CD4-positive, alpha-beta T cell treated with Interleukin-17A for 1 hour (primary cell): ENCODE measurements at regions not wholly inside any gene's neighbourhood (a gene's known extent, or its start where the extent isn't known, plus 50 kb on each side); places are given as distances from the start of the nearest gene placed in this dataset.
"Not testable (repeated sequence)": the region's sequence is repeated elsewhere in the genome, so short reads cannot be mapped to it uniquely, and the experiment has no call there.

Source experiments
- DNase-seq: peaks from one replicate; pipeline ENCODE4 v3.0.0-alpha.2; 2020

DNA sequence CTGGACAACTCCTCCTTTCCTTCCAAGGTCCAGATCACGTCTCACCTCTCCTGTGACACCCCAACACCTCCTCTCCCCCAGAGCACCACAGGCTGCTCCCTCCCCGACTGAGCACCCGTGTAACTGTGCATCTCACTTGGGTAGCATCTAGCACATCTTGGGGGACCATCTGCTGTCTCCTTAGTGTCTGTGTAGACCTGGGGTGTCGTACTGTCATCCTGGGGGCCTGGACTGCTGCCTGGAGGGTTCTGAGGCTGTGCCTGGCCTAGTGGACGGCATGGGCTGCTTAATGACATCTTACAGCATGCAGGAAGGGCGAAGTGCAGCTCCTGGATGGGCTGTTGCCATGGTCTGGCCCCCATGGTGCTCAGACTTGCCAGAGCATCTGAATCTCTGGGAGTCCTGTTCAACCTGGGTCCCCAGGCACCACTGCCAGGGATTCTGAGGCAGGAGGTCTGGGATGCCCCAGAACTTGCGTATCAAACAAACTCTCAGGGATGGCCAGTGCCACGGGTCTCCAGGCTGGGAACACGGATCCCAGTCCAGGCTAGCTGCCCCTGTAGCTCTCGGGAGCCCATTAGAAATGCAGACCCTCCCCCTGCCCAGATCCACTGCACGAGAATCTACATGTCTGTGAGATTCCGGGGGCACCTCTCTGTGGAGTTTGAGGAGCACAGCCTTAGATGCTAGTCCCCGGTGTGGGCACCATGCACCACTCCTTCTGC, 194.4 kb upstream of the ZNF469 start:
- not testable (repeated sequence) for DNase-seq

DNA sequence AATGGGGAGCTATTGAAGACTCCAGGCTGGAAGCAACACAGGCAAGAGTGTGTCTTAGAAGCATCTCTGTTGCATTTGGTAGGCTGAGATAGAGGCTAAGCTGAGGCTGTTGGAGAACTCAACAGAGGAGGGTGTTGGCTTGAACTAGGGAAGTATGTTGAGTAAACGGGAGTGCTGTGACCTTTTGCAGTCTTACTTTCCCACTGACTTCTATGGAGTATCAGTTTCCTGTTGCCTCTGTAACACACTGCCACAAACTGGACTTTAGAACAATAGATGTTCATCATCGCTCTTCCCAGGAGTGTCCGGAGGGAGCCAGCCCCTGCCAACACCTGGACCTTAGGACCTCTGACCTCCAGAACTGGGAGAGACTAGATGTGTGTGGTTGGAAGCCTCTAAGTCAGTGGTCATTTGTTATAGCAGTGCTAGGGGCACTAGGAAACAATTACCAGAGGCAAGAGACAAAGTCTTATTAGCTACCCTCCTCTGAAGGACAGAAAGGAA, 192.1 kb upstream of the ZNF469 start:
- DNase-seq, result not testable (repeated sequence)

DNA sequence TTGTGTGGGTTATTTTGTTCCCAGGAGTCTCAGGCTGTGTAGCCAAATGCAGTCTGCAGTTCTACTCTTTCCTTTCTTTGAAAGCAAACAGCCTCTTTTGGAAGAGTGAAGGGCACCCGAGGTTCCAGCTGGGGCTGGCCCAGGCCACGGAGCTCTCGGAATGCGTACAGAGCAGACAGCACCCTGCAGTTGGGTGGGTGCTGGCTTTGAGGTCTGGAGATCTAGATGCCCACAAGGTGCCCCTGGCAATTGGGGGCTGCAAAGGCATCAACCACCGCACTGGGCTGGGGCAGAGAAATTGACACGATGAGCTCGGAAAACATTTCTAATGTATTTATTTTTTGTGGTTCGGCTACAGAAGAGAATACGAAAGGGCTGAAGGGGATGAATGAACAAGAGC, 191.6 kb upstream of the ZNF469 start:
- not testable (repeated sequence) for DNase-seq

- DNase-seq, result no peak
Measured at GRCh38 chr16:88192601-88193000, 190.2 kb upstream of the ZNF469 start.

GRCh38 chr16:88193706-88194396, 188.9 kb upstream of the ZNF469 start:
- peak; percentile 7 for DNase-seq

GRCh38 chr16:88194397-88195268, 188.1 kb upstream of the ZNF469 start:
- no peak for DNase-seq

- DNase-seq, result no peak
Measured at GRCh38 chr16:88195269-88195705, 187.5 kb upstream of the ZNF469 start.

DNA sequence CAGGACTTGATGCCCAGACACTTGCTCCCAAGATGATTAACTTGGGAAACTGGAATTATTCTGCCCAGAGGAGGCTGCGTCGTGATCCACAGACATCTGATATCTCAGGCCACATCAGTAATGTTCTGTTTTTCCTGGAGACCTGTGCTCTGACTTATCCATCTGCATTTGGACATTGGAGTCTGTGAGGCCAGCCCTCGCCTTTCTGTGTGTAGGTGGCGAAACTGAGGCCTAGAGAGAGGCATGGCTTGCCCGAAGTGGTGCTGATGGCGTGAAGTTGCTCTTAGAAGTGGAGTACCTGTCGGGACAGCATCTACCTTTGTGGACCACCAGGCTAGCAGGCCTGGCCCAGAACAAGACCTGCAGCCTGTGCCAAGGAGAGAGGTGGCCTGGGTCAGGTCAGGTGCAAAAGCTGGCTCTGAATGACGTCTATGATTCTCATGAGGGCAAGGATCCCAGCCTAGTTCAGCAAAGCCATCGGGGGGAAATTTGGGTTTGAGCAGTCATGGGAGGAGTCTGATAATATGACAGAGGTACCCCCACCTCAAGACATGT, 186.8 kb upstream of the ZNF469 start:
- DNase-seq, result no peak

DNA sequence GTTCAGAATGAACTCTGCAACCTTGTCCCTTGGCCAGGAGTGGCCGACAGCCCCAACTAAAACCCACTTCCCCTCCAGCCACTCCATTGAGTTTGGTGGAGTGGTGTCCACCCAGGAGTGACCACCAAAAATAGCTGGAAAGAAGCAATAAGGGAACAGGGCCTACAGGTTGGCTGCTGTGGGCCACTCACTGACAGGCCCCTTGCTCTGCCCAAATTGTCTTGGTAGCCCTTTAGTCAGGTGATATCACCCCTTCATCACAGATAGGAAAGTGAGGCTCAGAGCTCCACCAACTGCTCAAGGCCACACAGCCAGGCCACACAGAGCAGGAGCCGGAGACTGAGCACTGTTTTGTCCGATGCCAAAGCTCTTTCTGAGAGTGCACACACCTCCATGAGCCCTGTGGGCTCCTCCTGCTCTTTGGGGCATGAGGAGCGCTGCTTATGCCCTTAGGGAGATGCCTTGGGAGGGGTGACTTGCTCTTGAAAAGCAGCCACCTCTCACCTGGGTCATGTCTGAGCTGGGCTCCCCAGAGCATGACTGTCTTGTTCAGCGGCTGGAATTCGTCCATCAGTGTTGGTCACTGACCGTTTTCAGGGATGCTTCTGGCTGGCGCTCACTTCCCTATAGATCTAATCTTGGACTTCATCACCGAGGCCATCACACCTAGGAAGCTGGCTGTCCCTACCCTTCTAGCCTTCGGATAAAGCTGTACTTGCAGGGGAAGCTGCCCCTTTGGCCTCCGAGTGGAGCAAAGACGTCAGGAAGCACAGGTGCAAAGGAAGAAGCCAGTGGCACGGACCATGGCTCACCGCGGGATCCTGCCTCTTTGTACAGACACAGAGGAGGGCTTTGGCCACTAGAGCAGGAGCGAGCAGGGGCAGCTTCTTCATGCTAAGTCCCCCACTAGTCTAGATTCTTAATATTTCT, 186.0 kb upstream of the ZNF469 start:
- no peak for DNase-seq

- no peak for DNase-seq
Measured at GRCh38 chr16:88197481-88198456, 185.0 kb upstream of the ZNF469 start.

DNA sequence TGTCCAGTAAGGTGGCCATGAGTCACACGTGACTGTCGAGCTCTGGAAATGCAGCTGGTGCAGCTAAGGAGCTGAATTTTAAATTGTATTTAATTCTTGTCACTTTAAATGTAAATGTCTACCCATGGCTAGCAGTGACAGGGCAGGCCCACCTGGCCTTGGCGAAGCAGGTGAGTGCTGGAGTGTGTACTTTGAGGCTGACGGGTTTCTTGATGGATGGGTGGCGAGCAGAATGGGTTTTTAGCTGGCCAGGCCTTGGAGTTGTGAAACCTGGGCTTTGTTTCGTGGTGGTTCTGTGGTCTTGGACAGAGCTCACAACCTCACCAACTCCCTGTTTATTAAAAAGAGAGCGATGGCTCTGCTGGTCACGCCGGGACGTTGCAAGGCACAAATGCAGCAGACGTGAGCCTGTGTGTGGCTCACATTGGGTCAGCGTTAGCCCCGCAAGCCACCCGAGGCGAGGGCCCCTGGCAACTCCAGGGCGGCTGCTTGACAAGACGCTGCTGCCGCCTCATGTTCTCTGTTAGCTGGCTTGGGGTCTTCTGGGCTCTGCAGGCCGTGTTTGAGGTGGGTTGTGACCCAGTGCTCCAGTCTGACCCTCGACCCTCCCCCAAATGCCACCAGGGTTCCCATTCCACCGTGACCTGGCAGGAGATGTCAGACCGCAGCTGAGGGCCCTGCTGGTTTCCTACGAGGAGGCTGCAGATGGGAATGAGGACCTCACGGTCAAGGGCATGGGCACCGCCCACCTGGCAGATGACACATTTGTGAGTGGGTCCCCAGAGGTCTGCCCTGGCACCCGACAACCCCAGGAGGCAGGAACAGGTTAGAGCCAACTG, 184.1 kb upstream of the ZNF469 start:
- DNase-seq, result not testable (repeated sequence)

DNA sequence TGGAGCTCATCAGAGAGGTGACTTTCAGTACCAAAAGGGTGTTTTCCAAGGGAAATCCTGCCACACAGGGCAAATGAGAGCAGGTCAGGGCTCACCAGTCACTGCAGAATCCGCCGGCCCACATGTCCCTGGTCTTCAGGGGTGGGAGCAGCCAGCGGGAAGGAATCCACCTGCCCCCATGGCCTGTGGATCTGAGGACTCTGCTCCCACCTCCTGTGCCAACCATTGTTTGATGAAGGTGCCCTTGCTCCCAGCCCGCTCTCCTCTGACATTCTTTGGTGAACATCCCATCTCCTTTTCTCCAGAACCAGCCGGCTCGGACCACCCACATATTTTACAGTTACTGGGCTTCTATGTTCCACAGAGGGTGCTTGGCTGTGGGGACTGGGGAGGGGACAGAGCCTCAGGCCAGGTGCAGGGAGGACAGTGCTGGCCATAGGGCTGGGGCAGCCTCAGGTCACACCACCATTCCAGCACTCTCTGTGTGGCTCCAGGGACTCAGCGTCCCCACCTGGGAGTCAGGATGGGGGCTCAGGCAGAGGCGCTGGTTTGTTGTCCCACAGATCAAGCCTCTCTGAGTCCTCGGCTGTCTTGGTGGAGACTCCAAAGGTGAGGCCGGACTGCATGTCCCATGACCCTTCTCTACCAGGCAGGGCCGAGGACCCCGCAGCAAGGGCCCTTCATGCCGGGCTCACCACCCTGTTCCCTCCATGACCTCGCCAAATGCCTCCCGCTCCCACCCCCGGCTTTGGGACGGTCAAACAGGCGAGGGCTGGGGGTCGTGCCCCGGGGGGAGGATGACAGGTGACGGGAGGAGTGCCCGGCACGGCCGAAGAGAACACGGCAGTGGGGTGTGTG, 183.2 kb upstream of the ZNF469 start:
- not testable (repeated sequence) for DNase-seq

GRCh38 chr16:88200154-88200895, 182.4 kb upstream of the ZNF469 start:
- DNase-seq, result not testable (repeated sequence)

GRCh38 chr16:88200896-88201185, 181.9 kb upstream of the ZNF469 start:
- DNase-seq, result no peak

DNA sequence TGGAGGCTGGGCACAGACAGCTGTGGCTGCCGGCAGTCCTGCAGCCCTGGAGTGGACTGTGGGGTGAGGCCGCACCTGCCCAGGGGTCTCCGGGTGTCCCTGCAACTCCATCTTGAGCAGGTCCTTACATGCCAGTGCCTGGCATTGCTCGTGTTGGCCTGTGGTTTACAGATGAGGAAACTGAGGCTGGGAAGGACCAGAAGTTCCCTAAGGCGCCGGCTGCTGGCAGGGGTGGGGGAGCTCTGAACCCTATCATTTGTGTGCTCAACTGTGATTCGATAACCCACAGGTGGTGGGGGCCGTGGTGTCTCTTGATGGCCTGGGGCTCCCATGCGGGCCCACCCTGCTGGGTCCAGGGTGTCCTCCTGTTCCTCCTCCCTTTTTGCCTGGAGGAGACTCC, 181.1 kb upstream of the ZNF469 start:
- DNase-seq, result not testable (repeated sequence)

DNA sequence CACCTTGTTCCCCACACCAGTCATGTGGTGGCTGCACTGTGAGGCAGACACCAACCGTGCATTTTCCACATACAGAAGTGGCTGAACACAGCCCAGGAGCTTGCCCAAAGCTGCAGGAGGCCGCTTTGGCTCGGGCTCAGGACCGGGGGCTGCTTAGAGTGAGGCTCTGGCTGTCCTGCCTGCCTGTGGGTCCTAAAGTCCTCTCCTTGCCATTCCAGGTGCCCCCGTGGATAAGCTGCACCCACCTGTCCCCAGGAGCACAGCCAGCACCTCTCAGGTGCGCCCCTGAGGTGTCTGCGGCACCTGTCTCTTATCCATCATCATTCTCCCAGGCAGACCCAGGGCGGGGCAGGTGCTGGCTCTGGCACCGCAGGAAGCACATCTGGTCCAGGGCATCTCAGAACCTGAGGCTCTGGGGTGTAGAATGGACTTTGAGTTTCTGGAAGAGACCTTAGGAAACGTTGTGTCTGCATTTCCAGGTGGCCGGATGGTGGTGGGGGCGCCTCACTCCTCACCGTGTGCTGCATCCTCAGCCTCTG, 180.5 kb upstream of the ZNF469 start:
- DNase-seq, result no peak

DNA sequence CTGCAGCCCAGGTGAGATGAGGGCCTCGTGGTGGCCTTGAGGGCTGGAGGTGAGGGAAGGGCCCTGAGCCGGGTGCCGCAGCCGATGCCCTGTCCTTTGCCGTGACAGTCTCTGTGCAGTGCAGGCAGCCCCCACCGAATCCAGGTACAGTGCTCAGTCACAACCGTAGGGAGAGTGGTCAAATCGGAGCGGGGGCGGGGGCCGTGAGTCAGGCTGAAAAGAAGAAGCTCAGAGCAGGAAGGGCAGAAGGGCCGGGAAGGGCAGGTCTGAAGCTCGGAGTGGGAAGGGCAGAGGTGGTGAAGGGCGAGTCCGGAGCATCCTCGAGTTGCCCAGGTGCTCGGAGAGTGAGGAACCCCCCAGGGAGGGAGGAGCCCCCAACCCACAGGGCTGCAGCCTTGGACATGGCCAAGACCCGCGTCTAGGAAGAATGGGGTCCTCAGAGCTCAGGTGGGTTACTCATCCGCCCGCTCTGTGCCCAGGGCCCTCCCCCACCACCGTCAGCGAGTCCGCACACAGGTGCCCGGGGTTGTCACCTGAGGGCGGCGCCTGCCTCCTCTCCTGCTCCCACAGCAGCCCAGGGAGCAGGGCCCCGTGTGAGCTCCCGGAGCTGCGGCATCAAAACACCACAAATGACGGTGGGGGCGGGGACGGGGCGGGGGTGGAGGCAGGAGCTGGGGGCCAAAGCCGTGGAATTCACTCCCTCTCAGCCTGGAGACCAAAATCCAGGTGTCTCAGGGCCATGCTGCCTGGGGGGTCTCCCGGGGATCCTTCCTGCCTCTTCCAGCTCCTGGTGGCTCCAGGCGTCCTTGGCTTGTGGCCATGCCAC, 179.7 kb upstream of the ZNF469 start:
- not testable (repeated sequence) for DNase-seq
